Endodermal cell (in vitro differentiated cells): ENCODE measurements at regions not wholly inside any gene's neighbourhood (a gene's known extent, or its start where the extent isn't known, plus 50 kb on each side); places are given as distances from the start of the nearest gene placed in this dataset.

Experiments
- DNase-seq: peaks from one replicate; pipeline ENCODE4 v3.0.0-alpha.2; 2017
- H3K27ac ChIP-seq: 2 replicates; pipeline ENCODE4 v1.5.1; 2013; ENCODE audit warnings: mild to moderate bottlenecking, low read depth, low read length, moderate library complexity
- H3K27me3 ChIP-seq: 2 replicates; pipeline ENCODE4 v1.6.1; 2013; ENCODE audit warnings: mild to moderate bottlenecking, low read length, moderate library complexity; ENCODE audit not compliant: insufficient read depth, control insufficient read depth, poor library complexity, severe bottlenecking
- H3K36me3 ChIP-seq: 2 replicates; pipeline ENCODE4 v1.7.0; 2013; ENCODE audit warnings: mild to moderate bottlenecking, low read length, moderate library complexity; ENCODE audit not compliant: control insufficient read depth, insufficient read depth
- H3K4me1 ChIP-seq: one replicate; pipeline ENCODE4 v1.7.0; 2013; ENCODE audit warnings: low read length; ENCODE audit not compliant: control insufficient read depth, insufficient read depth
- H3K4me3 ChIP-seq: 2 replicates; pipeline ENCODE4 v1.5.1; 2013; ENCODE audit warnings: mild to moderate bottlenecking, low read length, moderate library complexity
- H3K9ac ChIP-seq: 2 replicates; pipeline ENCODE4 v1.6.1; 2013; ENCODE audit warnings: mild to moderate bottlenecking, low read length, moderate library complexity; ENCODE audit not compliant: poor library complexity, severe bottlenecking; ENCODE audit errors: extremely low read depth
- H3K9me3 ChIP-seq: 2 replicates; pipeline ENCODE4 v1.6.1; 2013; ENCODE audit warnings: mild to moderate bottlenecking, low read length, moderate library complexity; ENCODE audit not compliant: control insufficient read depth
- H3K27ac Mint-ChIP-seq: 2 replicates; pipeline ENCODE4 v1.8.0; 2020; ENCODE audit warnings: mixed read lengths
- H3K27me3 Mint-ChIP-seq: 2 replicates; pipeline ENCODE4 v1.8.0; 2021; ENCODE audit warnings: mild to moderate bottlenecking, mixed read lengths; ENCODE audit not compliant: insufficient read depth
- H3K36me3 Mint-ChIP-seq: 2 replicates; pipeline ENCODE4 v1.8.0; 2020; ENCODE audit warnings: low read depth, mixed read lengths
- H3K4me1 Mint-ChIP-seq: 2 replicates; pipeline ENCODE4 v1.8.0; 2020; ENCODE audit warnings: mixed read lengths
- H3K4me3 Mint-ChIP-seq: 2 replicates; pipeline ENCODE4 v1.8.0; 2020; ENCODE audit warnings: mild to moderate bottlenecking, moderate library complexity, mixed read lengths
- H3K9me3 Mint-ChIP-seq: 2 replicates; pipeline ENCODE4 v1.8.0; 2020; ENCODE audit warnings: mild to moderate bottlenecking, mixed read lengths
- WGBS, 2 experiments: methylation state at CpG; one replicate each; pipeline versions ENCODE4 v1.1.5 to v1.1.7; 2013; ENCODE audit warnings: missing lambda C conversion rate in 2 of 2, mixed read lengths in 1 of 2; ENCODE audit not compliant: insufficient coverage in 1 of 2, insufficient read length in 1 of 2; 5-methylcytosine and 5-hydroxymethylcytosine counted together
- TF ChIP-seq, protein P1 (sequence below): fragments of 200-600 bp; sonication (generic); conservative IDR thresholded peaks from 2 replicates; pipeline ENCODE4 v1.5.0; 2021; ENCODE audit warnings: antibody characterized with exemption, mild to moderate bottlenecking

DNA sequence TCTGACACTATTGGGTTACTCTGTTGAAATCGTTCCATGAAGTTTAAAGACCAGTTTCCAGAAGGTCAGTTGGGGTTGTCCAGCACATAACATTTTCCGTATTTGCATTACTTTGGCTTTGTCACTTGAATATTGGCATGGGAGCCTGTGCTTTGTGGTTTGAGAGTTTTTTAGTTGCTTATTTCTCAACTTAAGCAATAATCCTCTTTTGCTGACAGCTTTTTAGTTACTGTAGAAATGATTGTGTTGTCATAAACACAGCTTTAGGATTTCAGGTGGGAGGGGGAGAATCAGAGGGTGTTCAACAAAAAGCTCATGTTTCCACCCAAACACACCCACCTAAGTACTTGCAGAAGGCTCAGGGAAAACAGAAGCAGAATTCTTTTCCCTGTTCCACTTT, 210.7 kb upstream of the TLL1 start:
- H3K36me3 Mint-ChIP-seq: no peaks in the 10 kb centered on the region
- H3K27ac Mint-ChIP-seq: no peak overlapping the region
- Histone ChIP-seq H3K27ac (no peak overlapping the region), H3K27me3 (no peaks in the 10 kb centered on the region), H3K4me1 (no peaks in the 10 kb centered on the region), H3K9me3 (no peaks in the 10 kb centered on the region), H3K9ac (no peak overlapping the region), H3K4me3 (no peak overlapping the region), H3K36me3 (no peaks in the 10 kb centered on the region)
- no peaks in the 10 kb centered on the region for H3K4me1 Mint-ChIP-seq
- no peaks in the 10 kb centered on the region for H3K27me3 Mint-ChIP-seq
- H3K9me3 Mint-ChIP-seq: no peaks in the 10 kb centered on the region
- no peak for DNase-seq
- TF ChIP-seq, protein P1, sequence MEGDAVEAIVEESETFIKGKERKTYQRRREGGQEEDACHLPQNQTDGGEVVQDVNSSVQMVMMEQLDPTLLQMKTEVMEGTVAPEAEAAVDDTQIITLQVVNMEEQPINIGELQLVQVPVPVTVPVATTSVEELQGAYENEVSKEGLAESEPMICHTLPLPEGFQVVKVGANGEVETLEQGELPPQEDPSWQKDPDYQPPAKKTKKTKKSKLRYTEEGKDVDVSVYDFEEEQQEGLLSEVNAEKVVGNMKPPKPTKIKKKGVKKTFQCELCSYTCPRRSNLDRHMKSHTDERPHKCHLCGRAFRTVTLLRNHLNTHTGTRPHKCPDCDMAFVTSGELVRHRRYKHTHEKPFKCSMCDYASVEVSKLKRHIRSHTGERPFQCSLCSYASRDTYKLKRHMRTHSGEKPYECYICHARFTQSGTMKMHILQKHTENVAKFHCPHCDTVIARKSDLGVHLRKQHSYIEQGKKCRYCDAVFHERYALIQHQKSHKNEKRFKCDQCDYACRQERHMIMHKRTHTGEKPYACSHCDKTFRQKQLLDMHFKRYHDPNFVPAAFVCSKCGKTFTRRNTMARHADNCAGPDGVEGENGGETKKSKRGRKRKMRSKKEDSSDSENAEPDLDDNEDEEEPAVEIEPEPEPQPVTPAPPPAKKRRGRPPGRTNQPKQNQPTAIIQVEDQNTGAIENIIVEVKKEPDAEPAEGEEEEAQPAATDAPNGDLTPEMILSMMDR: no peak
- H3K4me3 Mint-ChIP-seq: no peak overlapping the region
- WGBS, 2 experiments: 94 to 100% methylated on average over 1 to 2 of the region's 2 CpGs

DNA sequence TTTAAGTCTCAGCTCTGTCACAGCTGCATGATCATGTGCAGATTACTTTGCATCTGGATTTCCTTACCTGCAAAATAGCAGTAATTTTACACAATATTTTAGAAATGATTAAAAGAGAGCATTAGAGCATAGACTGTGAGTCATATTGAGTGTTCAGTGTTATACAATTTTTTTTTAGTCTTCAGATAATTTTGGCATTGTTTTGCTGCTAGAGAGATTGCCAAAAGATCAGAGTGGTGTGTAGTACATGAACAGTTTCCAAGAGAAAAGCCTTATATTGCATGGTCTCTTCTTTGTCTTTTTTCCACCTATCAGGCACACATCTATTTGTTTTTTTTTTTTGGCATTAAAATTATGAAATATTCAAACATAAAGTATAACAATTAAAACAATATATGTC, 209.6 kb upstream of the TLL1 start:
- Histone ChIP-seq H3K9me3 (no peaks in the 10 kb centered on the region), H3K4me1 (peaks cover 4% of the 10 kb centered on the region), H3K9ac (no peak overlapping the region), H3K4me3 (no peak overlapping the region), H3K36me3 (no peaks in the 10 kb centered on the region), H3K27me3 (no peaks in the 10 kb centered on the region), H3K27ac (no peak overlapping the region)
- TF ChIP-seq, protein P1: no peak
- H3K9me3 Mint-ChIP-seq: no peaks in the 10 kb centered on the region
- no peaks in the 10 kb centered on the region for H3K36me3 Mint-ChIP-seq
- peaks cover 4% of the 10 kb centered on the region for H3K4me1 Mint-ChIP-seq
- no peak for DNase-seq
- no peak overlapping the region for H3K4me3 Mint-ChIP-seq
- no peaks in the 10 kb centered on the region for H3K27me3 Mint-ChIP-seq
- no peak overlapping the region for H3K27ac Mint-ChIP-seq

DNA sequence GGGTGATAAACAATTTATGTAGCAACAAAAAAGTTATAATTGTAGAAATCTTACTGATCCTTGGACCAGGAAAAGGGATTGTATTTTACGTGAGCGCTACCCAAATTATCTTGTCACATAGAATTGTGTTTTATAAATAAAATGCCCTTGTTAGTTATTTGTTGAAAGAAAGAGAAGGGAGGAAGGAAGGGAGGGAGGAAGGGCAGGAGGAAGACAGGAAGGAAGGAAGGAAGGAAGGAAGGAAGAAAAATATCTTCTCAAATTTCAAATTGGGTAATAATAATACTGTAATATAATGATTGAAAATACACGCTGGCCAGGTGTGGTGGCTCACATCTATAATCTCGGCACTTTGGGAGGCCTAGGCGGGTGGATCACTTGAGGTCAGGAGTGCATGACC, 206.2 kb upstream of the TLL1 start:
- Histone ChIP-seq H3K36me3 (no peaks in the 10 kb centered on the region), H3K27me3 (no peaks in the 10 kb centered on the region), H3K9ac (no peak overlapping the region), H3K27ac (no peak overlapping the region), H3K9me3 (no peaks in the 10 kb centered on the region), H3K4me3 (no peak overlapping the region), H3K4me1 (peaks cover 9% of the 10 kb centered on the region)
- DNase-seq: no peak
- H3K4me1 Mint-ChIP-seq: peaks cover 25% of the 10 kb centered on the region
- TF ChIP-seq, protein P1: no peak
- H3K4me3 Mint-ChIP-seq: no peak overlapping the region
- H3K27ac Mint-ChIP-seq: no peak overlapping the region
- no peaks in the 10 kb centered on the region for H3K36me3 Mint-ChIP-seq
- H3K27me3 Mint-ChIP-seq: no peaks in the 10 kb centered on the region
- WGBS, 2 experiments: 93 to 95% methylated on average over 4 to 5 of the region's 5 CpGs
- H3K9me3 Mint-ChIP-seq: no peaks in the 10 kb centered on the region
